Activated CD4-positive, alpha-beta T cell treated with anti-CD3 and anti-CD28 coated beads, Interleukin-2, amount 50 U/mL, for 4 hours (primary cell): ENCODE measurements at regions not wholly inside any gene's neighbourhood (a gene's known extent, or its start where the extent isn't known, plus 50 kb on each side); places are given as distances from the start of the nearest gene placed in this dataset.

Experiments used
- DNase-seq, 2 experiments: peaks; one replicate each; pipeline ENCODE4 v3.0.0-alpha.2; 2020

DNA sequence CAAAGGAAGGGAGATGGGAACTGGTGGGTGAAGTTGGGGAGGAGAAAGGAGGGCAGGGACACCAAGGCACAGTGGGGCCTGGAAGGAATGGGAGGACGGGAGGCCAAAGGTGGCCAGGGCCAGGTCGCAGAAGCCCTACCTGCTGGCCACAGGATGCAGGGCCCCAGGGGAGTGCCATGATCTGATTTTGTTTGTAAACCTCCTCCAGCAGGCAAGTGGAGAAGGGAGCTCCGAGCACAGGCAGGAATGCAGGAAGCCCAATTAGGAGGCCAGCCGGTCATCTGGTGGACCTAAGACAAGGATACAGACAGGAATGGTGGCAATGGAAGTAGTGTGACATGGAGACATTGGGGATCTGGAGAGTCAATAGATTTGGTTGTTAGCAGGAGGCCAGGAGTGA, 107.0 kb upstream of the ZMIZ1 start:
- no peak for DNase-seq

DNA sequence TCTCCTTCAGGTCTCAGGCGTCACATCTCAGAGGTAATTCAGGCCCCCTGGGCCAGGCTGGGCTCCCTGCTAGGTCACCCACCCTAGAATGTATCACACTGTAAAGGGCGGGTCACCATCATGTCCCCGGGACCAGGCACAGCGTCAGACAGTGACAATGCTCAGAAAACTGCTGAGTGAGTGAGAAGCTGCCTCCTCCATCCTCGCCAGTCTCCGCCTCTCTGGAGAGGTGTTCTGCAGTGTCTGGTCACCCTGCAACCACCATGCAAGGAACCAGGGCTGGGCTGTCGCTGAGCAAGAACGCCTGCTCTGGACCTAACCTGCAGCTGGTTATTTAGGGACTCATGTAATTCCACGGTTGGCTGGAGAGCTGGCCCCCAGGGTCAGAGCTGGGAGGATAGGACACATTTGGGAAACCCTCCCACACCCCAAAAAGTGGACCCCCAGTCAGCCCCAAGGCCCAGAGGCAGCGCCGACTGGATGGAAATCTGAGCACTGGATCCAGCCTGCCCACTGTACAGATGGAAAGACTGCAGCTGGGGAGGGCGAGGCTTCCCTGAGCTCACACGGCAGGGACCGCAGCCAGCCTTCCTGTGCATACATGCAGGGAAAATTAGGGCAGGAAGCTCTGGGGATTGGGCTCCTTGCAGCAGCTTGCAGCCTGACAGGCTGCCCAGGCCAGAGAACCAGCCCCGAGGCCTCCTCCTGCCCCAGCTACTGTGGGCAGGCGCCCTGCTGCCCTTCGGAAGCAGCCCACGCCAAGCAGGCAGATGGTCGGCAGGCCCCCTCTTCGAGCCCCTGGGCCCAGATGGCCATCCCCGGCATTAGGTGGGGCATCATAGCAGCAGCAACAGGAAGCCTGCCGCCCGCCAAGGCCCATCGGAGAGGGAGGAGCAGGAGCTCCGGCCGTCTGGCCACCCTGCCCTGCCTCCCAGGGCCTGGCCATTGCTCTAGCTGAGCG, 105.4 kb upstream of the ZMIZ1 start:
- no peak for DNase-seq

DNA sequence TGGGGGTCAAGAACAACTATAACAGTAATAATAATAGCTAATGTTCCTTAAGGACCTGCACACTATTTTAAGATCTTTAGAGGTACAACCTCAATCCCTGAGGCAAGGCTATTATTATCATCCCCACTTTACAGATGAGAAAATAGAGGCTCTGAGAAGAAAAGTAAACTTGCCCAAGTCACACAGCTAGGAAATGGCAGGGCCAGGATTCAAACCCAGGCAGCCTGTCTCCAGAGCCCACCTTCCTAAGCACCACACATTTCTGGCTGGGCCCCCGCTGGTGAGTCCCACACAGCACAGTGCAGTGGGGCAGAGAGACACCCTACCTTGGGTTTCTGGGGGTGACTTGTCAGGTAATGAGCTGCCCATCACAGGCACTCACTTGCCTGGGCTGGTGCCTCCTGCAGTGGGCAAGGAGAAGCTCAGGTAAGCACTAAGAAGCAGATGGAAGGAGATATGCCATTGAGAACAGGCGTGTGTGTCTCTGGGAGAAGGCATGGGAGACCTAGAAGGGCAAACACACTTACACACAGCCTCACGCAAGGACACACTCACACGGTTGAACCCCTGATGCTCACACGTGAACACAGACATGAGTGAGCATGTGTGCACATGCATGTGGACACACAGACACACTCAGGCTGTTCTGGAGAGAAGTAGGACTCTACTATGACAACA, 104.4 kb upstream of the ZMIZ1 start:
- no peak for DNase-seq

DNA sequence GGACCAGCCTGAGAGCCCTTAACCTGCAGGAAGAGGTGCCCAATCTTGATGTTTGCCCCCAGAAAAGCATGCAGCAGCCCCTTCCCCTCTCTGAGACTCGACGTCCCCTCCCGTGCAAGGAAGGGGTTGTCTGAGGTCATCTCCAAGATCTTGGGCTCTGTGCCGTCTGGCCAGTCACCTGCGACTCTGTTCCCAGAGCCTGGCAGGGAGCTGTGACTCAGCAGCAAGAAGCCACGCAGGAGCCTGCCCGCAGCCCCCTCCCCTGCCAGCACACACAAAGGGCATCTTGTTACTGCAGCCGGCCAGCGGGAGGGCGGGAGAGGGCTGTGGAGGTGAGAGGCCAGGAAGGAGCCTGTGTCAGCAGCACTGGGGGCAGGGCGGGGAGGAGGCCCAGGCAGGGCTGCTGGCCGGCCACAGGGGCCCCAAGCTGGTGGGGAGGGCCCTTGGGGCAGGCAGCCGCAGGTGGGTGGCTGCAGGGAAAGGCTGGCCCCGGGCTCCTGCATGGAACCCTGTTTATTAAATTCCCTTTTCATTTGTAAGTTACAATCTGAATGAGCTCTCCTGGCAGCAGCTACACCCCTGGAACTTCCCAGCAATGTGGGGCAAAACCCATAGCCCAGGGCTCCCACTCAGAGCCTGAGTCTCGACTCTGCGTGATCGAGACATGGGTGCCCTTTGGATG, 103.7 kb upstream of the ZMIZ1 start:
- DNase-seq: no peak

DNA sequence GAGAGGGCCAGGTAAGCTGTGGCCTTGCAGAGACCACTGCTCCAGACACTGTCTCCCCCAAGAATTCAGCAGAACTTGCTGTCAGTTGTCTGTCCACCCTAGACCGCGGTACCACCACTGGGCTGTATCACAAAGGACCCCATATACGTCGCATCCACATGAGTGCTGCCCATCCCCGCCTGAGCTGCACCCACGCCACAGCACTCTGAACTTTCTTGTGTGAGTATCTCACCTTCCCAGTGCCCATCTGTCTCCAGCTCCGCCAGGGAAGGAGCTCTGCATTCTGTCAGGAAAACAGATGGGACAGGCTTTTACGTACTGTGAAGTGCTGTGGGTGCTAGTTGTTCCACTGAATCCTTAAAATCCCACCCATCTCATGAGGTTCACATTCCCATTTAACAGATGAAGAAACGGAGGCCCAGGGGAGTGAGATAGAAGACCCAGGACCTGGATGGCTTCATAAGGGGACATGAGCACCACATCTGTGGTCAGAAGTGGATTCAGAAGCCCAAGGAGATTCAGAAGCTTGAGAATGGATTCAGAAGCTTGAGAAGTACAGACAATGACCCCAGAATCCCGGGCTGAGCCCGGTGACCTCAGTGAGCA, 102.5 kb upstream of the ZMIZ1 start:
- no peak for DNase-seq

DNA sequence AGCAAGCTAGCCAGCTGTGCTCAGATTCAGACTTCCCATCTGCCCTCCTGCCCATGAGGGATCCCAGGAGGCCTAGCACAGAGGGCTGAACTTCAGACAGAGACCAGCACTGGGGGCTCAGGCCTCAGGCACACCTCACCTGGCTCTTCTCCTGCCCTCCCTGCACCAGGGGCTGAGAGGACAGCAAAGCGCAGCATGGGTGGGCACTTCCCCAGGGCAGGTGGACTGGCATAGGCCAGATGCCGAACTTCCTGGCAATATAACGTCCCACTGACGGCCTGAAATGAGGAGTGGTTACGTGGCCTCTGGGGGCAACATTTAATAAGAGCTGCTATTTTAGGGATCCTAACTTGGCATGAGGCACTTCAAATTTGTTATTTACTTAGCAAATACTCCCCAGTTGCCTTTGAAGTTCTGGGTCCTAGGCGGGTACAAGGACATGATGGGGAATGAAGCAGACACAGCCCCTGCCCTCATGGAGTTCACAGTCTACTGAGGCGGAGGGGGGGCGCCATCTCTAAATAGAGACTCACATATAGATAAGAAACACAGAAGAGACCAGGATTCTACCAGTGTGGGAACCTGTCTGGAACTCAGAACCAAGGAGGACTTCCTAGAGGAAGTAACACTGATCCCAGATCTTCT, 101.8 kb upstream of the ZMIZ1 start:
- DNase-seq: no peak

DNA sequence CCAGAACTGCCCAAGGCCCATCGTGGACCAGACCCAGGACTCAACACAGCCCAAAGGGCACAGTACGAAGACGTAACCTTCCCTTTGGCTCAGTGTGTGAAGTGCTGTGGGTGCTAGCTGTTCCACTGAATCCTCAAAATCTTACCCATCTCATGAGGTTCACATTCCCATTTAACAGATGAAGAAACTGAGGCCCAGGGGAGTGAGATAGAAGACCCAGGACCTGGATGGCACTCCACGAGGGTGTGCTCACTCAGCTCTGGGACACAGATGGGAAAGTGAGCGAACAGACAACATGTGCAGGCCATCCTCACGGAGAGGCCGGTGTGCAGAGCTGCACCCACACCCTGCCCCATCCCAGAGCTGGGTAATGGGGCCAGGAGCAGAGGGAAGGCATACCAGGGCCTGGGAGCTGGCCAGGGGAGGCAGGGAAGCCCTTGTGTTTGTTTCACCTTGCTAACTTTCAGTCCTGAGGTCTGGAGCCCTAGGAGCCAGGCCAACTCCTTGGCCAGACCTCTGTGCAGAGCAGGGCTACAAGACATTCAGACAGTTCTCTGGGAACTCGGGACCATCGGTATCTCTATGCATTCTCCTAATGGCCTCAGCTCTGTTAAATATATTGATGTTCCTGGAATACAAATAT, 100.3 kb upstream of the ZMIZ1 start:
- no peak for DNase-seq

DNA sequence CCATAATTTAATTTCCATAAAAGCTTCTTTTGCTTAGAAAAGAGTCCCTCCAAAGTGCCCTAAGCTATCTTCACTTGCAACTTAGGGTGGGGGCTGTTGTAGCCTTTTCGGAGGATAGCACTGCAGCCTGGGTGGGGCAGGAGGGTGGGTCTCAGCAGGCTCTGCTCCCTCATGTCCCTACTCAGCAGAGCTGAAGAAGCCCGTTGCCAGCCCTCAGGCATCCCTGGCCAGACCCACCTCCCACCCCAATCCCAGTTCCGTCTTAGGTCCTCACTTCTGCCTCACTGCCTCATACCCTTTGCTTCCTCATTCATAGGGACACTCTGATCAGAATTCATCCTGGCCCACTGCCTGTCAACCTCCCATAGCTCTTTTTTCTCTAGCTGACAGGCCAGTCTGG, 99.8 kb upstream of the ZMIZ1 start:
- DNase-seq: no peak

DNA sequence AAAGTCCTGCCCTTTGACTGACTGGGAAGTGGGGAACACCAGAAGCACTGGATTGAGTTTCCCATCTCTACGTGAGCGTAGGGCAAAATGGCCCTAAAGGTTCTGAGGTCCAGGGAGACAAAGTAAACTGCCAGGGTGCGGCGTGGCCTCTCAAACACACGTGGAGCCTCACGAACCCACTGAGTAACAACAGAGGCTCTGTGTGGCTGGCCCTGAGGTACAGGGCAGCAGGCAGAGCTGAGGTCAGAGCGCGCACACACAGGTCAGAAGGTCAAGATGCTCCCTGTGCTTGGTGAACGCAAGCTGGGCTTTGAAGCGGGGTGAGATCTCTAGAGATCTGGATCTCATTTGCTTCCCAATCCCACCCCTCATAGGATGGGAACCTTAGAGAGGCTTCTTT, 99.0 kb upstream of the ZMIZ1 start:
- no peak for DNase-seq

DNA sequence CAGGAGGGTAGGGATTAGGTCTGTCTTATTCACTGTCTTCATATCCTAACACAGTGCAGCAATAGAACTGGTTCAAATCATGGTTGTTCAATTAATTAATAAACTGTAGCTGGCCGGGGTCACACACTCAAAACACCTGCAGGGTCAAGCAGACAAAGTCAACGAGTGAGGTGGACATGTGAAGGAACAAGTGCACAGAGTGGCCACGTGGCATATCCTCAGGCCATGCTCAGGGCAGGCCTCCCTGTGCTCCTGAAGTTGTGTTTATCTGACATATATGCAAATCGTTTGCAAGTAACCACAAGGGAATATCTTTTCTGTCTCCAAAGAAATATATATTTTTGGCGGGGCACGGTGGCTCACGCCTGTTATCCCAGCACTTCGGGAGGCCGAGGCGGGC, 98.5 kb upstream of the ZMIZ1 start:
- no peak for DNase-seq

DNA sequence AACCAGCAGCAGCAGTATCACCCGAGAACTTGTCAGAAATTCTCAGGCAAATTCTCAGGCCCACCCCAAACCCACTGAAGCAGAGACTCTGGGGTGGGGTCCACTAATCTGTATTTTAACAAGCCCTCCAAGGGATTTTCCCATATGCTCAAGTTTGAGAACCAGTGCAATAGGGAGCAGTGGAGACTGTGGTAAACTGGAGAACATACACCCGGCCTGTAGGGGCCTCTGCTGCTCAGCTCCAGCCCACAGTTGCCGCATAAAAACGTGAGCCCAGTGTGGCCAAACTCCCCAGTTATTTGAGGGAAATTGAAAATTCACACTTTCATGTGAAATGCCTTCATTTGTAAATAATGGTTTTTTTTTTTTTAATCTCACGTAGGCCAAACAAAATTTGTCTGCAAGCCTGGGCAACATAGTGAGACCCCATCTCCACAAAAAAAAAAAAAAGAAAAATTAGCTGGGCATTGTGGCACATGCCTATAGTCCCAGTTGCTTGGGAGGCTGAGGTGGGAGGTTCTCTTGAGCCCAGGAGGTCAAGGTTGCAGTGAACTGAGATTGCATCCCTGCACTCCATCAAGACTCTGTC, 97.6 kb upstream of the ZMIZ1 start:
- no peak for DNase-seq

DNA sequence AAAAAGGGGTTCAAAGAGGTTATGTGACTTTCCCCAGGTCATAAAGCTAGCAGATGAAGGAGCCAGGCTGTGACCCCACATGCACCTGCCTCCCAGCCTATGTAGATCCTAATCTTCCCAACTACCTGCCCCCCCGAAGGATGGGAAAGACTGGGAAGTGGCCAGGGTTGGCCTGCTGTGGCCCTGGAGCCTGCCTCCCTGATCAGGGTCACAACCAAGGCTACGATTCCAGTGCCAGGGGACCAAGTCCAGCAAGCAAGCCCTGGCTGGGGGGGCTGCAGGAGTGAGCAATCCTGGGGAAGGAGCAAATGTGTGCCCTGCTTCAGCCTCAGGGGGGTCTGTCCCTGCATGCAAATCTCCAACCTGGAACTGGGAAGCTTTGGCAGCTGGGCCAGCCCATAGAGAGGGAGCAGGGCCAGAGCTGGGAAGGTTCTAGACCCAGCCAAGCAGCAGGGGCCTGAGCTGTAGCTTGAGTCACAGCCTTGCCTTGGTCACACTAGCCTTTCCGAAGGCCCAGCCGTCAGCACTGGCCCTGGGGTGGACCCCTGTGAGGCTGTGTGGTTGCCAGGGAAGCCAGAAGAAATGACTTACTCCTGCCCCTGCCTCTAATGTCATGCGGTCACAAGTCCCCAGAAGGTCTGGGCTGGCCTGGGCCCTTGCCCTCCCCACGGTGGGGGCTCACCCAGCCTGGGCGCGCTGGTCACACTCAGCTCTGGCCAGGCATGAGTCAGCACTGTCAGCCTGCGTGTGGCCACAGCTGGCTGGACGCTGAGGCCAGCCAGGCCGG, 96.4 kb upstream of the ZMIZ1 start:
- DNase-seq: no peak

DNA sequence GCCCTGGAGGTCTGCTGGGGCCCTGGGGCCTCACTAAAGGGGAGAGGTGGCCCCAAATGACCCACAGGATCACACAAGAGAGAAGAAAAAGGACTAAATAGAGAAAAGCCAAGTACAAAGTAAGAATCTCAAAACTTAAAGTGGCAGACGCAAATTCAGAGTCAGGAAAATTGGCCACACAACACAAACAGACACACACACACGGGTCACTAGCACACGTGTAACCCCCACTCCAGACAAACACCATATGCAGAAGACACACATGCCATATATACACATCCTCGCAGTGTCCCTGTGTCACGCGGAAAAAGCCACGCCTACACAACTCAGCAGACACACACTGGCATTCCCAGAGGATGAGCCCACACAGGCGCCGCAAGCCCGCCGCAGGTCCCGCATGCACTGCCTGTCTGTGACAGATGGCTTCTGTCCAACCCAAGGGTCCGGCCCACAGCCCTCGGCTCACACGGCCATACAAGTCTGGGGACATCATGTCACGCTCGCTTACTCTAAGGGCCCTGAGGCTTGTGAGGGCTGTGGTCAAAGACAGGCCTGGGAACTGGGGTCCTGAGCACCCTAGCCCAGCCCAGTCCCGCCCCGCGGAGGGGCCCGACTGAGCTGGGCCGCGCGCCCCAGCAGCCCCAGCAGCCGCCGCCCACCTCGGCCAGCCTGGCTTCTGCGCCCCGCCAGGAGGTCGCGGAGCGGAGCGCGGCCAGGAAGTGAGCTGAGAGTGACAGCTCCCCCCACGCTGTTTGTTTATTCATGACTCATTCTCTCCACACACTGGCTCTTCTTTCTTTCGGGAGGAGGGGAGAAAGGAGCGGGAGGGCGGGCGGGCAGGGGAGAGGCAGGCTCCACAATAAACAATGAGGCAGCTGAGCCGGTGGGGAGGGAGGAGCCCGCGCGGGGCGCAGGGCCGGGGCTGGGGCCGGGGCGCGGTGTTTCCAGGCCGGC, 95.5 kb upstream of the ZMIZ1 start:
- peak; percentile 49 to 63 for DNase-seq

DNA sequence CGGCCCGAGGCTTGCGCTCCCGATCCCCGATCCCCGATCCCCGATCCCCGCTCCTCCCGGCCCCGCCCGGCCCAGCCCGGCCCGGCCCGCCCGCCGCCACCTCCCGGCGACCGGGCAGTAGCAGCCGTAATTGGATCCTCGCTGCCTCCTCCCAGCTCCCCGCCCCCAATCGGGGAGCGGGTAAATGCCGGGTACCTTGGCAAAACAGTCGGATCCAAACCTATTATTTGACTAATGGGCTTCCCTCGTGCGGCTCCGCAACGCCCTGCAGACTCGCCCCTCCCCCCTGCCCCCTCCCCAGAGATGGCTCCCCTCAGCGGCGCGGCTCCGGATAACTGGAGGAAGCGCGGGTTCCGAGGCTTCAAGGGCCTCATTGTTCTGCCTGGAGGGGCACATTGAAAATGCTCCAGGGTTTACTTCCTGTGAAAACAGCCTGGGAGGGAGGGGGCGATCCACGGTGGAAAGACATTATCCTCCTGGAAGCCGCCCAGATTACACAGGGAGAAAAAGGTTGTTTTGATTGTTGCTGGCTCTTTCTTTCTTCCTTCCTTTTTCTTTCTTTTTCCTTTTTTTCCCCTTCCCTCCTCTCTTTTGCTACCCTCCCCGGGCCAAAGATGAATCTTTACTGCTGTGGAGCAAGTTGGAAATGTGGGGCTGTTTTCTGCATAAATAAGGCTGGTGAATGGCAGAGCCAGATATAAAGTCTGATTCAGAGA, 94.7 kb upstream of the ZMIZ1 start:
- peak; percentile 35 to 41 for DNase-seq

DNA sequence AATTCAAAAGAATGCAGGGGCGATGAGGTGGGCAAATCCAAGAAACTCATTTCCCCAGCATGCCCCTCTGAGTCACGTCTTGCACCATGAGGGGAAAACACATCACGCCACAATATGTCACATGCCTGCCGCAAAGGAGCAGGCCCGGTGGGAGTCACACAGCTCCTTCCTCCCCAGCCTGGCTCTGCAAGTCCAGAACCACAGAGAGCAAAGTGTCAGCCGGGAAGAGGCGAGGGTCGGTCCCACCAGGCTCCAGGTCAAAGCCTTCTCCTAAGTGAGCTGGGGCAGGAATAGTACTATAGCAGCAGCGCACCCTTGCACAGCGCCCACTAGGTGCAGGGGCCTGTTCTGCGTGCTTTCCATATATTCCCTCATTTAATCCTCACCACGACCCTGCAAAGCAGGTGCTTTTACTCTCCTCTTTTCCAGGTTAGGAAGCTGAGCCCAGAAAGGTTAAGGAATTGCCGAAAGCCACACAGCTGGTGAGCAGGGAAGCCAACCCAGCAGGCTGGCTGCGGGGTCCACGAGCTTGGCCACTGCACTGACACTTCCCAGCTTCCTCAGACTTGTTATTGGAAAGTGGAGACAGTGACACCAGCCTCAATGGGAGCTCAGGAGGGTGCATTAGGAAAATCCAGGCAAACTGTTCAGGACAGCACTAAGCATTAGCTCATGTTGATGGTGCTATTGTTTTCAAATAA, 94.0 kb upstream of the ZMIZ1 start:
- peak; percentile 57 to 63 for DNase-seq

DNA sequence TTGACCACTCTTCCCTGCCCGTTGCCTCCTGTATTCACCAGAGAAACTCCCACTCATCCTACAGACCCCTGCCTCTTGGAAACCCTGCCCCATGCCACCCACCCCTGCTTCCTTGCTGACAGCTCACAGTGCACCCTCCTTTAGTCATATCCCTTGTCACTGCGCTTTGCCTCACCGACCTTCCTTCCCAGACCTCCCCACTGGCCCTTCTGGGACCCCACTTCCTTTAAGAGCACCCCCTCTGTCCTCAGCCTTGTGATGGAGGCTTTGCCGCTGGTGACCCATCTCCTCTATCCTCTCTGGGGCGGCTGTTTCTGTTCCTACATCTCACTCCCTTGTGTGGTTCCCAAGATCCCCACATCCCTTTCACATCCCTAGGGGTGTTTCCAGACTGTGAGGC, 92.8 kb upstream of the ZMIZ1 start:
- DNase-seq: no peak

DNA sequence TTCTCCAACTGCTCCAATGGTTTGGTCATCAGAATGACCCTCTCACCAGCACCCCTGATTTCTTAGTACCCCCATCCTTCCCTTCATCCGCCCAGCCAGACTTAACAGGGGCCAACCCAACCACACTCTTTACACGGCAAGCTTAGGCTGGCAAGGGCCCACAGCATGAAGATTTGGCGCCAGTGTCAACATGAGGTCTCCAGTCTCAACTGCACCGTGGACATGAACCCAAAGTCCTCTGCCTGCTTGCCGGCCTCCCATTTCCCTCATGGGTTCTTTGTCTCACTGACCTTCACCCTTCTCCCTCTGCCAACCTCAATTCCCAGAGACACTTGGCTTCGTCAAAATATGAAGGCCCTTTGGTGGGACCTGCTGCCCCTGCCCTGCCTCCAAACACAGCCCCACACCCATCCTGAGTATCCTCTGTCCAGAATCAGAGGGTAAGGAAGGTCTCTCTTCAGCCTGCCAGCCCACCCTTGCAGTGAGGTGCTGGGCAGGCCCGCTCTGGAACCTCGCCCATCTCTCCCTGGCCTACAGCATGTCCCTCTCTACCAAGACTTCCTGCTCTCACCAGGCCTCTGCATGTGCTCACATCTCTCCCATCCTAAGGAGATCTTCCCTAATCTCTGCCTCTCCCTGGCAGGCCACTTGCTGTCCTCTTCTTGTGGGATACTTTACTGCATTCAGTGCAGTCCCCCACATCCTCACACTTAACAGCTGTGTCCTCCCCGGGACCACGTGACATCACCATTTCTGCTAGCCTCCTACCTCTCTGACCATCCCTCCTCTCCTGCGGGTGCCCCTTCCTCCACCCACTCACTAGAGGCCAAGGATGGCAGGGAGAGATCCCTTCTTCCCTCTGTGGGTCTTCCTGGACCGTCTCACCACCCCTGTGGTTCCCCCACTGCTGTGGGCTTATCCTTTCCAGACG, 91.7 kb upstream of the ZMIZ1 start:
- DNase-seq: no peak
